HepG2 (cell line): ENCODE measurements at regions not wholly inside any gene's neighbourhood (a gene's known extent, or its start where the extent isn't known, plus 50 kb on each side); places are given as distances from the start of the nearest gene placed in this dataset.
"Not testable (repeated sequence)": the region's sequence is repeated elsewhere in the genome, so short reads cannot be mapped to it uniquely, and the experiment has no call there.

ENCODE experiments used
- ATAC-seq: fragments of 200-7000 bp; cut with Tn5 transposase; 3 replicates; pipeline ENCODE4 v1.9.1; 2020; ENCODE audit warnings: mild to moderate bottlenecking, moderate library complexity
- BruUV-seq: library from RNA; stranded (reverse); fragments of 400-500 nt; replicated peaks from 2 replicates; lab custom pipeline; 2021; lab: Mats Ljungman, UMichigan
- CTCF ChIA-PET: fragments of 300-600 bp; formaldehyde crosslinking; extraction: SDS; loops from one replicate; lab custom pipeline; 2021; ENCODE audit warnings: low total read pairs, inconsistent platforms, low intra/inter-chr PET ratio; lab: Yijun Ruan, JAX
- POLR2A ChIA-PET: fragments of 350-600 bp; sonication (Branson Sonifier 250); formaldehyde crosslinking; loops from one replicate; lab custom pipeline; 2020; ENCODE audit warnings: antibody characterized with exemption, inconsistent platforms; lab: Yijun Ruan, JAX
- DNase-seq: peaks from one replicate; pipeline ENCODE4 v3.0.0-alpha.2; 2015; ENCODE audit warnings: low spot score
- FAIRE-seq: peaks from 3 replicates; lab custom pipeline; 2011; peaks lifted over from hg19 to GRCh38; lab: Jason Lieb, UNC
- H2AFZ ChIP-seq: one replicate; pipeline ENCODE4 v1.6.1; 2011; ENCODE audit warnings: low read length, inconsistent platforms
- H3K27ac ChIP-seq: fragments of 300-600 bp; 3 replicates; pipeline ENCODE4 v1.8.0; 2011; ENCODE audit warnings: mixed run types, mild to moderate bottlenecking, mixed read lengths, low read length, inconsistent platforms; ENCODE audit not compliant: insufficient read depth; ENCODE audit errors: extremely low read length
- H3K27me3 ChIP-seq, 2 experiments: fragments of 200-600 bp in 1 of 2; 2 replicates in 1 of 2; 3 replicates in 1 of 2; pipeline versions ENCODE4 v1.6.0 to v1.8.0; 2011; ENCODE audit warnings: low read length in 2 of 2, mild to moderate bottlenecking in 2 of 2, moderate library complexity in 2 of 2, inconsistent platforms in 1 of 2; ENCODE audit not compliant: insufficient read depth in 2 of 2, control insufficient read depth in 1 of 2
- H3K36me3 ChIP-seq, 2 experiments: fragments of 200-600 bp in 1 of 2; replicated peaks in 1 of 2; 2 replicates in 1 of 2; 3 replicates in 1 of 2; pipeline versions ENCODE4 v1.5.1 to v1.8.0; 2011; ENCODE audit warnings: low read length in 2 of 2, inconsistent platforms in 1 of 2; ENCODE audit not compliant: insufficient read depth in 2 of 2, control insufficient read depth in 1 of 2
- H3K4me1 ChIP-seq: 2 replicates; pipeline ENCODE4 v1.5.1; 2012; ENCODE audit warnings: low read length, inconsistent platforms; ENCODE audit not compliant: insufficient read depth
- H3K4me2 ChIP-seq: 2 replicates; pipeline ENCODE4 v1.6.0; 2011; ENCODE audit warnings: low read depth, low read length, inconsistent platforms
- H3K4me3 ChIP-seq, 3 experiments: fragments of 200-600 bp in 1 of 3; sonication (generic), shearing (Covaris generic) in 1 of 3; replicated peaks in 1 of 3; 2 replicates each; pipeline ENCODE4 v1.5.1; 2011 to 2016; ENCODE audit warnings: low read length in 3 of 3, inconsistent platforms in 2 of 3, low read depth in 2 of 3, mild to moderate bottlenecking in 2 of 3, control low read depth in 1 of 3, mixed read lengths in 1 of 3; ENCODE audit not compliant: insufficient read depth in 1 of 3
- H3K79me2 ChIP-seq: one replicate; pipeline ENCODE4 v1.6.1; 2011; ENCODE audit warnings: low read length, inconsistent platforms; ENCODE audit not compliant: insufficient read depth
- H3K9ac ChIP-seq: 2 replicates; pipeline ENCODE4 v1.6.0; 2011; ENCODE audit warnings: mild to moderate bottlenecking, low read depth, low read length, inconsistent platforms; ENCODE audit not compliant: insufficient read depth
- H3K9me3 ChIP-seq: 2 replicates; pipeline ENCODE4 v1.5.1; 2012; ENCODE audit warnings: mild to moderate bottlenecking, low read length
- H4K20me1 ChIP-seq: 2 replicates; pipeline ENCODE4 v1.6.0; 2011; ENCODE audit warnings: inconsistent platforms, mild to moderate bottlenecking, low read length, moderate library complexity; ENCODE audit not compliant: insufficient read depth
- THAP7 ChIP-seq: sonication (generic); formaldehyde crosslinking; IDR thresholded peaks from 2 replicates; pipeline ENCODE4 v1.8.1; 2023; ENCODE audit warnings: mild to moderate bottlenecking, missing genetic modification reagents
- XBP1 ChIP-seq: sonication (generic); formaldehyde crosslinking; IDR thresholded peaks from 2 replicates; pipeline ENCODE4 v1.5.0; 2020; ENCODE audit warnings: missing genetic modification reagents
- ZNF850 ChIP-seq: sonication (generic); formaldehyde crosslinking; conservative IDR thresholded peaks from 2 replicates; pipeline ENCODE4 v1.9.0; 2021; ENCODE audit warnings: mild to moderate bottlenecking, missing genetic modification reagents
- WGBS: methylation state at CpG from one replicate; pipeline ENCODE4 v1.1.6; 2017; ENCODE audit warnings: low lambda C conversion rate; 5-methylcytosine and 5-hydroxymethylcytosine counted together
- in situ Hi-C: cut with HindIII; loops from 2 replicates; pipeline ENCODE4 v1.10.0; 2017; ENCODE audit warnings: low pct_unique_long_range_greater_than_20kb; ENCODE audit not compliant: extremely low pct_ligation_motif_present
- intact Hi-C: fragments of 100-400 bp; cut with micrococcal nuclease; formaldehyde crosslinking; loops from one replicate; pipeline ENCODE4 v1.10.0; 2022; ENCODE audit not compliant: unreplicated experiment

GRCh38 chr4:37555322-37555721 is 130.9 kb downstream of the RELL1 start:
- ChIA-PET CTCF (no interaction called here), POLR2A (no interaction called here)
- no peaks in the 10 kb centered on the region for H3K79me2 ChIP-seq
- no TSS peak for BruUV-seq
- WGBS: 34% methylated on average over 5 of the region's 5 CpGs
- no peak overlapping the region for H3K4me3 ChIP-seq
- intact Hi-C loops: no loop called here
- no peak overlapping the region for H2AFZ ChIP-seq
- H3K4me1 ChIP-seq: no peaks in the 10 kb centered on the region
- FAIRE-seq: no peak
- no peak overlapping the region for H3K27ac ChIP-seq
- no peak for DNase-seq
- H3K9me3 ChIP-seq: peaks cover 5% of the 10 kb centered on the region
- H3K9ac ChIP-seq: no peak overlapping the region
- H4K20me1 ChIP-seq: no peaks in the 10 kb centered on the region
- H3K36me3 ChIP-seq: no peaks in the 10 kb centered on the region
- no peak overlapping the region for H3K4me2 ChIP-seq
- H3K27me3 ChIP-seq: no peaks in the 10 kb centered on the region; a peak in 1 of 5 replicates
- TF ChIP-seq THAP7 (CRISPR knock-in tag) (no peak), ZNF850 (CRISPR knock-in tag) (no peak), XBP1 (CRISPR knock-in tag) (no peak)
- ATAC-seq: no peak
- in situ Hi-C loops: no loop called here

GRCh38 chr4:37549866-37550265 is 136.3 kb downstream of the RELL1 start:
- H4K20me1 ChIP-seq, H3K4me3 ChIP-seq, BruUV-seq, H3K4me2 ChIP-seq, H3K4me1 ChIP-seq, CTCF ChIA-PET, intact Hi-C loops, H3K9ac ChIP-seq, in situ Hi-C loops, H3K9me3 ChIP-seq, ATAC-seq, H3K27ac ChIP-seq, H2AFZ ChIP-seq, DNase-seq, FAIRE-seq, H3K79me2 ChIP-seq, H3K36me3 ChIP-seq, POLR2A ChIA-PET, H3K27me3 ChIP-seq: not testable (repeated sequence)
- WGBS: 3% methylated on average over 2 of the region's 3 CpGs
